ENCODE measurements at regions not wholly inside any gene's neighbourhood (a gene's known extent, or its start where the extent isn't known, plus 50 kb on each side); places are given as distances from the start of the nearest gene placed in this dataset.

- no peak for DNase-seq
Observed at GRCh38 chr2:60319031-60319547, 234.4 kb downstream of the BCL11A start.

- DNase-seq, result no peak
Observed at GRCh38 chr2:60318544-60318943, 234.9 kb downstream of the BCL11A start.

DNA sequence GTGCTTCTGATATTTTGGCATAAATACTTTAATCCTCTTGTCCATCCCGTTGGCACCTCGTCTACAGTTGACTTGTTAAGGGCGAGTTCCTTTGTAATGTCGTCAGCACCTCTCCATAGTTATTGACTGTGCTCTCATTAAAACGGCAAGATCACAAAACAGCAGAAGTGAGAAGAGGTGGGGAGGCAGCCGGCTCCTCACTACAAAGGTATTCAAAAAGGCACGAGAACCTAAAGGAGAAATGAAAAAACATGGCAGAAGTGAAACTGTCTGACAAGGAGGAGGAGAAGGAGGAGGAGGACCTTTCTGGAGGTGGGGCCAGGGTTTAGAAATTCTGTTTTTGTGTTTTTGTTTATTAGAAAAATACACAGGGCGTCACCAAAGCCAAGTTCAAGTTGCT lies 235.6 kb downstream of the BCL11A start:
- no peak for DNase-seq

DNA sequence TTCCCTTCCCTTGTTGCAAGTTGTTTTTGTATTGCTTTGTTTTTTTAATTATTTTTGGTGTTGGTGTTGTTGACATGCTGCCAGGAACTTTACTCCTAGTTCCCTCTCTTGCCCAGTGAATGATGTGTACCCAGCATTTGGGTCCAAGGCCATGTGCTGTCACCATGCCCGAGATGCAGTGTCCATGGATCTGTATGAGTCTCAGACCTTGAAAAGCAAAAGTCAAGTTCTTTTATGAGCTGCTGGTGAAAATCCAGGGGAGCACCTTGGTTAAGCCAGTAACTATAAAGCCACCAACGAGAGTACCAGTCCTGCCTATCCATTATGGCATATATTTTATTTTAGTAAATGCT lies 236.4 kb downstream of the BCL11A start:
- DNase-seq, result no peak

DNA sequence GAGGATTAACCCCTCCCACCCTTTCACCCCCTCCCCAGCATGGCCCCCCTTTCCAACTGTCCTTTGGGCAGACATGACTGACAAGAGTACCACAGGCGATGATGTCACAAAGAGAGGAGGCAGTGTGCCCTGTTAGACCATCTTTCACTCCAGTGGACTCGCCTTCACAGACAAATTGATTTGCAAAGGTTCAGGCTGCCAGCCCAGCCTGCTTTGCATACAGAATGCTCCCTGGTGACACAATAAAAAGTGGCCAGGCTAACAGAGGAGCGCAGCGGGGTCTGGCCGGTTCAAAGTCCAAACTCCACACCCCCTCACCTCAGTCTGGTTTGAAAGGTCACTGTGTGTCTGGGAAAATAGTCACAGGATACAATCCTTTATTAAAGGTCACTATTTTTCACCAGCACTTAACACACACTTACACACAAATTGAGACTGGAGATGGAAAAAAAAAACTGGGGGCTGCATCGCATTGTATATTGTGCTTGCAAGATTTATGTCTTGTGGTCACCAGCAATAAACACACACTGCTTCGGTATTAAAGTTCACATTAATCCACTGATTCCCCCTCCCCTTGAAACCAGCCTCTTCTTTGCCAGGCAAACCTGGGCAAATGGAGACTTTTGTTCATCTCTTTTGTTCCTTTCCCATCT lies 236.9 kb downstream of the BCL11A start:
- no peak for DNase-seq

GRCh38 chr2:60313470-60314172 lies 239.8 kb downstream of the BCL11A start:
- no peak for DNase-seq

DNA sequence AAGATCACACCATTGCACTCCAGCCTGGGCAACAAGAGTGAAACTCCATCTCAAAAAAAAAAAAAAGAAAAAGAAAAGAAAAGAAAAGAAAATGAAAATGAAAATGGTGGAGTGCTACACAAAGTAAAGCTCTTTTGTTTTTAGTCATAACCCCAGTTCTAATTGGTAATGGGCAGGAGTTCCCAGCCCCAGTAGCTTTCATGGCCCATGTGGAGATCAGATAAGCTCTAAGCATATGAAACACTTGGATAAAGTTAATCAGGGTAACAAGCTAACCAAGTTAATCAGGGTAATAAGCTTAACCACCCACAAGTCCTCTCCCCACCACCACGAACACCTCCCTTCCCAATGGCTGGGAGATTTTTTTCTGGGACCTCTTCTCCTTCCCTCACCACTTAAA lies 240.8 kb downstream of the BCL11A start:
- DNase-seq, result no peak

GRCh38 chr2:60311524-60311923 lies 241.9 kb downstream of the BCL11A start:
- no peak for DNase-seq

DNA sequence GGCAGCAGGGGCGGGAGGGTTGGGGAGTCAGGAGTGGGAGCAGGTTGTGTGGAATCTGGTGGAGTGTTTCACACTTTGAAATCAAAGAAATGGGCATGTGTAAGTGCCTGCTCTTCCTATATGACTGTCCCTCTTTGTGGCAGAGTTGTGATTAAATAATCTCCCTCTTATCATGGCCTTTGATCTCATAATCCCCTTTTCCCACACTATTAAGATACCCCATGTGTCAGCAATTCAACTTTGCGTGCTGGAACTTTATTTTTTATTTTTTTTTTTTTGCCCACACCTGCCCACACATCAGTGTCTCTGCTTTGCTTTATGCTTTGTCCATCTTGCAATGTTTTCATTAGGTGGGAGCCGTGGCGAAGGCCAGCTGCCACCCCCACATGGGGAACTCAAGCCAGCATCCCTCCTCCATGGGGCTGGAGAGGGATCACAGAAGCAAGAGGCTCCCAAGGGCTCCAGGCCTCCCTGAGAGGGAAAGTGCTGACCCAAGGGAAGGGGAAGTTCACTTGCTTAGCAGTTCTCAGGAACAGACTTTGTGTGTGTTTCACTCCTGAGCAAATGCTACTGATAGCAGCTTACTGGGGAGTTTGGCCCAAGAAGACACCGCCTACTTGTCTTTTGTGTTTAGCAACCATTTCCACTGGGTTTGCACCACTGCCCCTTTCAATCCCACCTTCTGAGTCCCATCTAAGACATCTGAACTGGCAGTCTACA lies 243.4 kb downstream of the BCL11A start:
- no peak for DNase-seq

DNA sequence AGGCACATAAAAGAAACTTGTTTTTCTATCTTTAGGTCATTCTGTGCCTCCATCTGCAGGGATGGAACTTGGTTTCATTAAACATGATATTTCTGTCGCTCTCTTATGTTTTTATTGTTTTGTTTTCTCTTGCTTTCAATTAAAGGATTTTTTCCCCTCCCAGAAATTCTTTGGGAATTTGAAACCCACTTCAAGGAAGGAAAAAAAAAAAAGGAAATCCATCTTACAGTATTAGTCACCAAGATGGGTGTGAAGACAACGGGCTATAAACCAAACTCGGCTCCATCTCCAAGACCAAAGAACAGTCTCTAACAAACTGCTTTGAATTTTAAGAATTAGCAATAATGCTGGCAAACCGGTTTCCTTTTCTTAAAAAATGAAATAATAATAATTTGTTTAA lies 244.1 kb downstream of the BCL11A start:
- no peak for DNase-seq

DNA sequence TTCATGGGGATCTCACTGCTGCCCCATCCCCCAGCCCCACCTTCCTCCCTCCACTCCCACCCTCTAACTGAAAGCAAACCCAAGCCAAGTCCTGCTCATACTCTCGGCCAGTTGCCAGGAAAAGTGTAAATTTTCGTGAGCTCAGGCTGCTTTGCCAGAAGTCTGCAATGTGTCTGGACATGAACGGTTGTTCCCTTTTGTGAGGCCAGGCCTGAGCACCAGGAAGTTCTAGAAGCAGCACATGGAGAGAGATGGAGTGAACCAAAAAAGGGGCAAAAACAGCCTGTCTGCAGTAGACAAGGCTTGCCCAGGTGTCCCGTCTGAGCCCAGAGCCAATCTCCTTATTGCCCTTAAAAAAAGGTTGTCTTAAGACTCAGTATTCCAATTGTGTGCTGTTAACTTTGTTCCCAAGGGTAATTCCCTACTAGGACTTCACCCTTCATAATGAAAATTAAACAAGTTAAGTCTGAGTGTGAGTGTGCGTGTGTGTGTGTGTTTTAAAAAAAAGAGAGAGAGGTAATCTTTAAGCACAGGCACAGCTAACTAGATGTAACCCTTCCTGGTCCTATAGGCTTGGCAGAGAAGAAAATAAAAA lies 247.1 kb downstream of the BCL11A start:
- no peak for DNase-seq

GRCh38 chr2:60303680-60304079 lies 249.8 kb downstream of the BCL11A start:
- no peak for DNase-seq

- no peak for DNase-seq
Observed at GRCh38 chr2:60302377-60303126, 250.9 kb downstream of the BCL11A start.

- DNase-seq, result no peak
Observed at GRCh38 chr2:60301726-60302125, 251.7 kb downstream of the BCL11A start.

GRCh38 chr2:60299179-60299578 lies 254.3 kb downstream of the BCL11A start:
- no peak for DNase-seq

DNA sequence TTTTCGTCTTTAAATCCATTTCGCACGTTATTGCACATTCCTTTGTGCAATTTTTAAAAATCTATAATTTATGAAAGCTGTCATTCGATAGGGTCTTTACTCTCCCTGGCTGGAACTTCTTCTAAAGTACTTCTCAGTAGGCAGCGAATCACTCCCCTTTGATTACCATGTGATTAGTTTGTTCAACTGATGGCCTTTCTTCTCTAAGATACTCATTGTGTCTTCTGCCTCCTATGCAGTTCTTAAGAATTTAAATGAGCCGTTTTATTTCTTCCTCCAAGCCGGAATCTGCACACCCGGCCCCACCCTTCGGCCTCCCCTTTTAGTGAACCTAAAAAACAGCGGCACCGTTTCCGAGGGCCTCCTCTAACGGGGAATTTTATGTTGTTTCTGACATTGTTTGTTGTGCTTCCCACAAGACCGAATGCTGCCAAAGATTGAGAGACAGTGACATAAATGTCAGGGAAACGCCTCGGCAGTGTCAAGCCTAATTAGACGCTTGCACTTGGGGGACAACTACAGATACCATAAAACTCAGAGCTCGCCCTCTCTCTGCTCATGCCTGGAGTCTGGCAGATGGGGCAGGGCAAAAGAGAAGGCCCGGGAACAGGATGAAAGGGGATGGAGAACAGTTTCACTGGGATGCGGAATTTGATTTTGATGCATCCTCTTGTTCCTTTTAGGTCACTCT lies 255.3 kb downstream of the BCL11A start:
- DNase-seq, result no peak

GRCh38 chr2:60297296-60298005 lies 256.0 kb downstream of the BCL11A start:
- DNase-seq, result no peak

DNA sequence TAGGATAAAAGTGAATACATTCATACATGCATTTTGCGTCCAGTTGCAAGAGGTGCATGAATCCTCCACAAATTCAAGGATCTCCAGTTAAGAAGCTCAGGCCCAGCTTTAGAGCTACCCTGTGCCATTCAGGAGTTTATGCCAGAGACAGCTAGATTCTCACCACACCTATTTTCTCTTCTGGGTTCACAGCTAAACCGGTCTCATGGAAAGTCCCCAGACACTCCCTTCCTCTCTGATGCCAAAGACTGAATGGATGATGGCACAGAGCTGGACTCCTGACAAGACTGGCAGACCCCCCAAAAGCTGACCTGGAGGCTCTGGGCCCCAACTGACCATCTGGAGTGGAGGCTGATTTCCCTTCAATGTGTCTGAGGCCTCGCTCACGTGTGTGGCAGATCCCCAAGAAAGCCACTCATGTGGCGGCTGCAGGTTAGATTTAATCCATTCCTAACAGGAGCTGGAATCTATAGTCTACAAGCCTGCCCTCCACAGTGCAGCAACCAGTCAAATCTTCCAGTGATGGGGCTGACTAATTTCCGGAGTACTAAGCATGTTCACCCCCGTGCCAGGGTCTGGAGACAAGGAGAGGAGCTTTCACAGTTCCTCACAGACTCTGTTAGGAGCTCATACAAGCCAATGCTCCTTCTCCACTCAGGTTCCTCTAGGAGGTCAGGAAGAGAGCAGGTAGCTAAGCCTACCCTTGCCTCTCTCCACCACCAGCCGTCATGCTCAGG lies 257.1 kb downstream of the BCL11A start:
- DNase-seq, result no peak

GRCh38 chr2:60295636-60295962 lies 257.9 kb downstream of the BCL11A start:
- no peak for DNase-seq

DNA sequence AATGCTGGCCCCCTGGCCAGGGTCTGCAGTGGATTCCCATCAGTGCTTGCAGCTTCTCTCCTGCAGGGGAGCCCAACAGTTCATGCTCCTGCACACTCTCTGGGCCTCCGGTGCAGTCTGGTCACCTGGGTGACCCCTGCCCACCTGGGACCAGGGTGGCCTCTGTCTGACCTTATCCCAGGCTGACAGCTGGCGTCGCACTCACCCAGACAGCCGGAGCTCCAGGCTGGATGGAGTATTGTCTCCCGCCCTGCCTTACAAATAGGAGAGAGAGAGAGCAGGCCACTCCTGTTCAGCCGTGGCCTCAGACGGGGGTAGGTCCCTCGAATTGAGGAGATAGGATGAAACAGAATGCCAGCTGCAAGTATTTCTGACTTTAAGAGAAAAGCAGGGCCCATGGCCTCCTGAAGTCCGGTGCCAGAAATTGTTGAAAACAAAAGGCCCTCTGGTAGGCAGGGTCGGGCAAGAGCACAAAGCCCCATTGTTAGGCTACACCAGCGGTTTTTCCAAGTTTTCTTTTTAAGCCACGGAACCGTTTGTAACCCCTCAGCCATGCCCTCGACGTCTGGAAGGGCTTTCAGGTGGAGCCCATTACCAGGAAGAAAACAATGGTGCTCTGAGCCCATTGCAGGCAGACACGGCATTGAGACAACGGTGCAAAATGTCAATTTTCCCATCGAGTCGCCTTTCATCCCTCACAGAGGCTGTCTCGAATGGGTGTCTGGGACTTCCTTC lies 258.4 kb downstream of the BCL11A start:
- DNase-seq, result no peak
